GM21528 (cell line): ENCODE measurements at regions not wholly inside any gene's neighbourhood (a gene's known extent, or its start where the extent isn't known, plus 50 kb on each side); places are given as distances from the start of the nearest gene placed in this dataset.

Experiments
- ATAC-seq: cut with Tn5 transposase; IDR thresholded peaks from one replicate; pipeline ENCODE4 v1.9.1; 2021; ENCODE audit warnings: mild to moderate bottlenecking, moderate library complexity; ENCODE audit not compliant: unreplicated experiment, low FRiP score

- ATAC-seq = no peak
Observed at GRCh38 chr2:137729305-137729704, 235.0 kb upstream of the HNMT start.

GRCh38 chr2:137737559-137737958 lies 226.7 kb upstream of the HNMT start:
- ATAC-seq = no peak

GRCh38 chr2:137741784-137742362 lies 222.4 kb upstream of the HNMT start:
- ATAC-seq = no peak

GRCh38 chr2:137747509-137747908 lies 216.8 kb upstream of the HNMT start:
- ATAC-seq = no peak

- no peak for ATAC-seq
Observed at GRCh38 chr2:137748533-137748932, 215.7 kb upstream of the HNMT start.

- no peak for ATAC-seq
Observed at GRCh38 chr2:137764646-137765045, 199.6 kb upstream of the HNMT start.

- ATAC-seq = no peak
Observed at GRCh38 chr2:137769406-137769805, 194.9 kb upstream of the HNMT start.

GRCh38 chr2:137770166-137770565 lies 194.1 kb upstream of the HNMT start:
- no peak for ATAC-seq

- ATAC-seq = no peak
Observed at GRCh38 chr2:137771064-137771463, 193.2 kb upstream of the HNMT start.

GRCh38 chr2:137772451-137772850 lies 191.8 kb upstream of the HNMT start:
- no peak for ATAC-seq

GRCh38 chr2:137775529-137775928 lies 188.7 kb upstream of the HNMT start:
- ATAC-seq = no peak

- ATAC-seq = no peak
Observed at GRCh38 chr2:137776697-137777096, 187.6 kb upstream of the HNMT start.

GRCh38 chr2:137797641-137798040 lies 166.6 kb upstream of the HNMT start:
- peak; percentile 58 for ATAC-seq

- ATAC-seq = no peak
Observed at GRCh38 chr2:137799600-137799999, 164.7 kb upstream of the HNMT start.

- no peak for ATAC-seq
Observed at GRCh38 chr2:137800386-137800785, 163.9 kb upstream of the HNMT start.

- ATAC-seq = no peak
Observed at GRCh38 chr2:137801228-137801627, 163.0 kb upstream of the HNMT start.

- no peak for ATAC-seq
Observed at GRCh38 chr2:137802038-137802437, 162.2 kb upstream of the HNMT start.

GRCh38 chr2:137806068-137806805 lies 158.0 kb upstream of the HNMT start:
- ATAC-seq = no peak

- ATAC-seq = no peak
Observed at GRCh38 chr2:137809252-137809651, 155.0 kb upstream of the HNMT start.

GRCh38 chr2:137809837-137810236 lies 154.4 kb upstream of the HNMT start:
- ATAC-seq = no peak

GRCh38 chr2:137812517-137812916 lies 151.8 kb upstream of the HNMT start:
- ATAC-seq = no peak

GRCh38 chr2:137813176-137813575 lies 151.1 kb upstream of the HNMT start:
- ATAC-seq = no peak
